Hepatocyte (in vitro differentiated cells): ENCODE measurements at regions not wholly inside any gene's neighbourhood (a gene's known extent, or its start where the extent isn't known, plus 50 kb on each side); places are given as distances from the start of the nearest gene placed in this dataset.

Source experiments
- CTCF ChIP-seq: fragments of 200-600 bp; sonication (generic); IDR thresholded peaks from 2 replicates; pipeline ENCODE4 v1.5.1; 2016; ENCODE audit warnings: antibody characterized with exemption, mild to moderate bottlenecking; ENCODE audit not compliant: poor library complexity
- EZH2 ChIP-seq: fragments of 200-600 bp; sonication (generic); IDR thresholded peaks from 2 replicates; pipeline ENCODE4 v1.6.1; 2016; ENCODE audit warnings: antibody characterized with exemption, mild to moderate bottlenecking, borderline replicate concordance
- EZH2phosphoT487 ChIP-seq: fragments of 200-600 bp; sonication (generic); IDR thresholded peaks from one replicate; pipeline ENCODE4 v1.6.1; 2018; ENCODE audit warnings: antibody characterized with exemption, mild to moderate bottlenecking, low read depth, moderate library complexity; ENCODE audit not compliant: unreplicated experiment, severe bottlenecking

DNA sequence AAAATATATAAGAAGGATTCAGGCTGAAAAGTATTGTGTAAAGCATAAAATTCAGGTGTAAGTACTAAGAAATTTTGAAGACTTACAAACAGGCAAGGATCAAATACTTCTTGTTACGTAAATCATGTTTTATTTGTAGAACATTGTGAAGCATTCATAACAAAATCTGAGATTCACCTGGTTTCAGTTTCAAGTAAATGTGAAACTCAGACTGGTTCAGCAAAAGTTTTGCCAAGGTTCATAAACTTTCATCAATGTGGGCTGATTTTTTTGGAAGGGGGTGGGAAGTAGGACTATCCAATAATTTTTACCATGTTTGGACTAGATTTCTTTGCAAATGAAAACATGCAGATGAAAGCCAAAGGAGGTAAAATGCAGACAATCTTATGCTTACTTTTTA, 527.7 kb downstream of the ANKRD50 start:
- no peak for TF ChIP-seq CTCF
- no peak for TF ChIP-seq EZH2phosphoT487
- no peak for TF ChIP-seq EZH2
